Vagina (tissue), 2 donors: ENCODE measurements at regions not wholly inside any gene's neighbourhood (a gene's known extent, or its start where the extent isn't known, plus 50 kb on each side); places are given as distances from the start of the nearest gene placed in this dataset.

Source experiments
- POLR2A ChIP-seq, 2 donors: fragments of 450-650 bp; IDR thresholded peaks; one replicate each; pipeline ENCODE4 v1.6.1; 2017; ENCODE audit warnings: antibody characterized with exemption in 2 of 2, mild to moderate bottlenecking in 2 of 2, moderate library complexity in 2 of 2
- TF ChIP-seq, protein P1 (sequence below), 3 experiments: fragments of 450-650 bp in 2 of 3; fragments of 200-600 bp in 1 of 3; sonication (generic) in 1 of 3; IDR thresholded peaks; one replicate each; pipeline ENCODE4 v1.5.1; 2017 to 2019; ENCODE audit warnings: antibody characterized with exemption in 3 of 3, mild to moderate bottlenecking in 2 of 3, moderate library complexity in 2 of 3

DNA sequence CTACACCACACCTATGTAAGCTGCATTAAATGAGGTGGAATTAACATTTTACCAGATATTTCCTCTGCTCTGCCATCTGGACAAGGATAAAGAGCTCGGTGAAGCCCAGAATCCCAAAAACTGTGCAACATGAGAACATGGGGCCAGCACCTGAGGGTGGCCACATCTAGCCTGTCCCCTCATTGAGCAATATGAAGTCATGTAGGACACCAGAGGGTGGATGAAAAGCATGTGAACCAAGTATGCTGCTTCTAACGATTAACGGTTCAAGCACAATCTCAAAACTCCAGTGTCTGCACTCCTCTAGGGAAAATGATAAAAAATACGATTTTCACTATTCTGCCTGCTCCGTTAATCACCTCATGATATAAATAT lies 545.8 kb downstream of the EBF1 start:
- TF ChIP-seq POLR2A (IDR thresholded peaks at IDR 0.05): no peak
- TF ChIP-seq, protein P1, sequence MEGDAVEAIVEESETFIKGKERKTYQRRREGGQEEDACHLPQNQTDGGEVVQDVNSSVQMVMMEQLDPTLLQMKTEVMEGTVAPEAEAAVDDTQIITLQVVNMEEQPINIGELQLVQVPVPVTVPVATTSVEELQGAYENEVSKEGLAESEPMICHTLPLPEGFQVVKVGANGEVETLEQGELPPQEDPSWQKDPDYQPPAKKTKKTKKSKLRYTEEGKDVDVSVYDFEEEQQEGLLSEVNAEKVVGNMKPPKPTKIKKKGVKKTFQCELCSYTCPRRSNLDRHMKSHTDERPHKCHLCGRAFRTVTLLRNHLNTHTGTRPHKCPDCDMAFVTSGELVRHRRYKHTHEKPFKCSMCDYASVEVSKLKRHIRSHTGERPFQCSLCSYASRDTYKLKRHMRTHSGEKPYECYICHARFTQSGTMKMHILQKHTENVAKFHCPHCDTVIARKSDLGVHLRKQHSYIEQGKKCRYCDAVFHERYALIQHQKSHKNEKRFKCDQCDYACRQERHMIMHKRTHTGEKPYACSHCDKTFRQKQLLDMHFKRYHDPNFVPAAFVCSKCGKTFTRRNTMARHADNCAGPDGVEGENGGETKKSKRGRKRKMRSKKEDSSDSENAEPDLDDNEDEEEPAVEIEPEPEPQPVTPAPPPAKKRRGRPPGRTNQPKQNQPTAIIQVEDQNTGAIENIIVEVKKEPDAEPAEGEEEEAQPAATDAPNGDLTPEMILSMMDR (IDR thresholded peaks at IDR 0.05): no peak
